OCI-LY3 (cell line): ENCODE measurements at regions not wholly inside any gene's neighbourhood (a gene's known extent, or its start where the extent isn't known, plus 50 kb on each side); places are given as distances from the start of the nearest gene placed in this dataset.

Experiments
- H2AFZ ChIP-seq: fragments of 200-600, 300-600 bp; shearing (Covaris generic); 2 replicates; pipeline ENCODE4 v1.6.0; 2014; ENCODE audit warnings: antibody characterized with exemption, low read depth, low read length
- H3K27ac ChIP-seq: fragments of 200-600, 300-600 bp; sonication (generic); 2 replicates; pipeline ENCODE4 v1.5.1; 2014; ENCODE audit warnings: mild to moderate bottlenecking, low read length, moderate library complexity, mixed read lengths
- H3K27me3 ChIP-seq: fragments of 200-600, 300-600 bp; sonication (generic); 2 replicates; pipeline ENCODE4 v1.6.1; 2014; ENCODE audit warnings: low read depth, low read length, mixed read lengths
- H3K36me3 ChIP-seq: fragments of 200-600, 300-600 bp; sonication (generic); replicated peaks from 2 replicates; pipeline ENCODE3; 2014; ENCODE audit warnings: low read depth, low read length, mixed read lengths
- H3K4me1 ChIP-seq: fragments of 300-600, 200-600 bp; sonication (generic); 2 replicates; pipeline ENCODE4 v1.6.1; 2014; ENCODE audit warnings: low read length, mixed read lengths
- H3K4me2 ChIP-seq: fragments of 200-600, 300-600 bp; sonication (generic); 2 replicates; pipeline ENCODE4 v1.6.1; 2014; ENCODE audit warnings: low read length, mixed read lengths
- H3K4me3 ChIP-seq: fragments of 300-600, 200-600 bp; sonication (generic); 2 replicates; pipeline ENCODE4 v1.5.1; 2014; ENCODE audit warnings: antibody characterized with exemption, mild to moderate bottlenecking, low read length, moderate library complexity
- H3K79me2 ChIP-seq: fragments of 300-600, 200-600 bp; shearing (Covaris generic); 2 replicates; pipeline ENCODE4 v1.6.1; 2014; ENCODE audit warnings: mild to moderate bottlenecking, low read length, mixed read lengths
- H3K9ac ChIP-seq: fragments of 300-600, 200-600 bp; shearing (Covaris generic); 2 replicates; pipeline ENCODE4 v1.6.0; 2014; ENCODE audit warnings: mild to moderate bottlenecking, low read length, moderate library complexity
- H3K9me3 ChIP-seq: fragments of 200-600, 300-600 bp; shearing (Covaris generic); 2 replicates; pipeline ENCODE4 v1.6.1; 2014; ENCODE audit warnings: low read length, mixed read lengths; ENCODE audit not compliant: insufficient read depth
- H4K20me1 ChIP-seq: fragments of 200-600, 300-600 bp; sonication (generic); 2 replicates; pipeline ENCODE4 v1.6.1; 2016; ENCODE audit warnings: low read length, mixed read lengths; ENCODE audit not compliant: insufficient read depth
- EZH2phosphoT487 ChIP-seq: fragments of 200-600 bp; shearing (Covaris generic); IDR thresholded peaks from 2 replicates; pipeline ENCODE4 v1.6.1; 2018; ENCODE audit warnings: antibody characterized with exemption, mixed run types, low read depth
- TF ChIP-seq, protein P1 (sequence below): fragments of 200-600, 300-600 bp; sonication (generic); IDR thresholded peaks from 2 replicates; pipeline ENCODE4 v1.5.1; 2014; ENCODE audit warnings: antibody characterized with exemption, low read length, low read depth

DNA sequence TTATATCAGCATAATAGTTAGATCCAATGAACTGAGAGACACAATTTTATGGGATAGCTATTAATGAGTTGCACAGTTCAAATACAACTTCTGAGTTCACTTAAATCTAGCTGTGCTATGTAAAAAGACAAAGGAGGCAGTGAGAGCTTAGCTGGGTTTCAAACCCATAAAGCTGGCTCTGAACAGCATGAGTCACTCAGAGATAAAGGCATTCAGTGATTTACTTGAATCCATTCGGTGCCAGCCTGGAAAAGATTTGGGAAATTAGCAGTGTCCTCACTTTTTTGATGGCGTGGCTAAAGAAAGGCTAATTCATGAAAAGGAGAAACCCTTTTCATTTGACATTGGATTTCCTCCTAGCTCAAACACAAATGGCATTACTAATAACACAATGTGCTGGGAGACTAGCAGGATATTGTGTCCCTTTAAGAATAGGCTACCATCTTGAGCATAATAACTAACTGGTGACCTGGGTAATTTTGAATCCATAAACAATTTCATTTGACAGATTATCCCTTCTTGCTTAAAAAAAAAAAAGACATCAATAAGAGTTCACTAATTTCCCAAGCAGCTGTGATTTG lies 98.4 kb upstream of the NEUROD1 start:
- no peak overlapping the region for H3K4me3 ChIP-seq
- no peaks in the 10 kb centered on the region for H3K79me2 ChIP-seq
- no peak overlapping the region for H2AFZ ChIP-seq
- H4K20me1 ChIP-seq, result no peaks in the 10 kb centered on the region
- H3K27ac ChIP-seq, result no peak overlapping the region
- TF ChIP-seq EZH2phosphoT487, result no peak
- TF ChIP-seq, protein P1, sequence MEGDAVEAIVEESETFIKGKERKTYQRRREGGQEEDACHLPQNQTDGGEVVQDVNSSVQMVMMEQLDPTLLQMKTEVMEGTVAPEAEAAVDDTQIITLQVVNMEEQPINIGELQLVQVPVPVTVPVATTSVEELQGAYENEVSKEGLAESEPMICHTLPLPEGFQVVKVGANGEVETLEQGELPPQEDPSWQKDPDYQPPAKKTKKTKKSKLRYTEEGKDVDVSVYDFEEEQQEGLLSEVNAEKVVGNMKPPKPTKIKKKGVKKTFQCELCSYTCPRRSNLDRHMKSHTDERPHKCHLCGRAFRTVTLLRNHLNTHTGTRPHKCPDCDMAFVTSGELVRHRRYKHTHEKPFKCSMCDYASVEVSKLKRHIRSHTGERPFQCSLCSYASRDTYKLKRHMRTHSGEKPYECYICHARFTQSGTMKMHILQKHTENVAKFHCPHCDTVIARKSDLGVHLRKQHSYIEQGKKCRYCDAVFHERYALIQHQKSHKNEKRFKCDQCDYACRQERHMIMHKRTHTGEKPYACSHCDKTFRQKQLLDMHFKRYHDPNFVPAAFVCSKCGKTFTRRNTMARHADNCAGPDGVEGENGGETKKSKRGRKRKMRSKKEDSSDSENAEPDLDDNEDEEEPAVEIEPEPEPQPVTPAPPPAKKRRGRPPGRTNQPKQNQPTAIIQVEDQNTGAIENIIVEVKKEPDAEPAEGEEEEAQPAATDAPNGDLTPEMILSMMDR, result no peak
- H3K36me3 ChIP-seq, result peaks cover 3% of the 10 kb centered on the region
- H3K9ac ChIP-seq, result no peak overlapping the region
- H3K4me1 ChIP-seq, result peaks cover 41% of the 10 kb centered on the region
- H3K4me2 ChIP-seq, result no peak overlapping the region
- H3K9me3 ChIP-seq, result no peaks in the 10 kb centered on the region
- H3K27me3 ChIP-seq, result no peaks in the 10 kb centered on the region

DNA sequence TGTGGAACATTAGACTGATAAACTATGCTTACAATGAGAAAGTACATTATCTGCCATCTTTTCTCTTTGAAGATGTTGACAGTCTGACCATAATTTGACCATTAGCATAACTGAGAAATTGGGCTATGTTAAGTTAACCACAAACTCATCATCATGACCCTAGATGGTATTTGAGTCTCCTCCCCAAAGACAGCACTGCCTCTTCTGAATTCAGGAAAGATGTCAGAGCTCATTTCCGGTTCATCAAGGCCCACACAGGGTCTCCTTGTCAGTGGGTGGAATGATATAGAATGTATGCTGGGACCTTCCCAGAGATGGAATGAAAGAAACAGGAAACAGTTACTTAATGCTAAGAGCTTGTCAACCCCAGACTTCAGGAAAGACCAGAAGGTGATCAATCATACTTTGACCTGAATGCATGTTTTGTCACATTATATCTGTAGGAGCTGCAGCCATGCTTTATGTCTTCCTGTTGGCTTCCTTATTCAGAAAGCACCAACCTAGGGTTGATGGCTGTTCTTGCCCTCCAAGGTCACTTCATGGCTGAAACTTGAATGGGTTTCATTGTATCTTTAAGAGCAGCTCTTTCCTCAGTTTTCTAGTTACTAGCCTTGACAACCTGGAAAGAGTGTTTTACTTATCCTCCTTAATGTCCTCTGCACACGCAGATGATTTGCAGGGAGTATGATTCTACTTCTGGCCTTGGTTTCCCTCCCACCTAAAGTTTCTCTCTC lies 99.1 kb upstream of the NEUROD1 start:
- H3K4me3 ChIP-seq, result no peak overlapping the region
- no peaks in the 10 kb centered on the region for H3K27me3 ChIP-seq
- no peak overlapping the region; the same call in 1 of the 2 replicates for H2AFZ ChIP-seq
- TF ChIP-seq, protein P1, result no peak
- no peak for TF ChIP-seq EZH2phosphoT487
- H3K9me3 ChIP-seq, result no peaks in the 10 kb centered on the region
- H3K9ac ChIP-seq, result no peak overlapping the region
- H3K36me3 ChIP-seq, result no peaks in the 10 kb centered on the region
- no peaks in the 10 kb centered on the region for H3K79me2 ChIP-seq
- no peak overlapping the region for H3K27ac ChIP-seq
- peaks cover 35% of the 10 kb centered on the region for H3K4me1 ChIP-seq
- H4K20me1 ChIP-seq, result no peaks in the 10 kb centered on the region
- H3K4me2 ChIP-seq, result peak overlapping the region; percentile 7

DNA sequence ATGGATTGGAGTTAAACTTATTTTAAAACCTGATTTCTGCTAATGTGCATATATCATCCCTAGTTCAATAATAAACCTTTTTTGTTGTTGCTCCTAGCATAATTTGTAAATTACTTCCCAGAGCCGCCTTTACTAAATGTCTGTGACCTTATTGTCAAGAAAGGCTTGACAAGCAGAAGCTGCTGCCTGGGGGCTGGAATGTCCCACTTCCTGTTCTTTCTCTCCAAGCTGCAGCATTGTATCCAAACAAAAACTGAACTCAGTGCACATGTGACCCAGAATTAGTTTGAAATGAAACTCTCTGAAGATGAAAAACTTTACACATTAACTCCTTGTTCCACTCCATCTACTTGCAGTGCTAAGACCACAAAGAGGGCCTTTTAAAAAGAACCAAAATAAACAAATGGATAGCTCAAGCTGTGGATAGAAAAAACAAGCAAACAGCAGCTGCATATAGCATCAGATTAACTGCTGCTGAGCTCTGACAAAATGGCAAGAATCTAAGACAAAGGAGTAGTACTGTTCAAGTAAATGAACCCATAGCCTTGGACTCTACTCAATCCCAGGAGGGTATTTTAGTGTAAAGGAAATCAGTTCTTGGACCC lies 99.8 kb upstream of the NEUROD1 start:
- no peaks in the 10 kb centered on the region for H3K9me3 ChIP-seq
- peaks cover 28% of the 10 kb centered on the region for H3K4me1 ChIP-seq
- no peaks in the 10 kb centered on the region for H3K27me3 ChIP-seq
- H3K4me3 ChIP-seq, result no peak overlapping the region
- H3K4me2 ChIP-seq, result peak overlapping the region; percentile 7
- H3K9ac ChIP-seq, result no peak overlapping the region
- no peaks in the 10 kb centered on the region for H4K20me1 ChIP-seq
- H2AFZ ChIP-seq, result no peak overlapping the region
- no peaks in the 10 kb centered on the region for H3K79me2 ChIP-seq
- no peak for TF ChIP-seq EZH2phosphoT487
- TF ChIP-seq, protein P1, result no peak
- H3K36me3 ChIP-seq, result no peaks in the 10 kb centered on the region
- 0 out of 2 replicates have a peak overlapping the region, but pooled peaks have one; percentile 6 for H3K27ac ChIP-seq

DNA sequence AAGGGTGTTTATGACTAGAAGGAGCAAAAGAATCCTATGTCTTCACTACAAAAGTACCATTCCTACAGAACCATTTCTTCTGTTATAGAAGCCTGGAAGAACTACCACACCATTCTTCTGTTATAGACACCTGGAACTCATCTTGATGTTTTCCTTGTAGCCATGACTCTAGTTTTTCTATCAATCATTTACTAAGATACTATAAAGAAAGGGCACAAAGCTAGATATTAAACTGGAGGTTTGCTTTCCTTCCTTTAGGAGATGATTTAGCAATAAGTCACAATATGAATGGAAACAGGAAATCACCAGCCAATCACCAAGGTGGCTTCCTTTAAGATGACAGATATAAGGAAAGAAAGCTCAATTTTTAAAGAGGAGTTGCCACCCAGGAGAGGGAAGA lies 100.3 kb upstream of the NEUROD1 start:
- Histone ChIP-seq H3K79me2 (no peaks in the 10 kb centered on the region), H4K20me1 (no peaks in the 10 kb centered on the region), H2AFZ (no peak overlapping the region), H3K4me3 (no peak overlapping the region), H3K27me3 (no peaks in the 10 kb centered on the region), H3K27ac (0 out of 2 replicates have a peak overlapping the region, but pooled peaks have one; percentile 6), H3K9me3 (no peaks in the 10 kb centered on the region), H3K9ac (no peak overlapping the region), H3K4me2 (peak overlapping the region; percentile 7), H3K4me1 (peaks cover 26% of the 10 kb centered on the region), H3K36me3 (no peaks in the 10 kb centered on the region)
- no peak for TF ChIP-seq EZH2phosphoT487
- TF ChIP-seq, protein P1, result no peak
